ENCODE measurements at regions not wholly inside any gene's neighbourhood (a gene's known extent, or its start where the extent isn't known, plus 50 kb on each side); places are given as distances from the start of the nearest gene placed in this dataset.

GRCh38 chr2:190783513-190784263 lies 96.9 kb upstream of the GLS start:
- DNase-seq (ENCODE audit: low spot score): no peak

- DNase-seq (ENCODE audit: low spot score): no peak
Observed at GRCh38 chr2:190785334-190785733, 95.3 kb upstream of the GLS start.

GRCh38 chr2:190786404-190787166 lies 94.0 kb upstream of the GLS start:
- DNase-seq (ENCODE audit: low spot score): peak; percentile 14

GRCh38 chr2:190787743-190788235 lies 92.8 kb upstream of the GLS start:
- DNase-seq (ENCODE audit: low spot score): no peak

GRCh38 chr2:190789074-190790004 lies 91.3 kb upstream of the GLS start:
- no peak for DNase-seq (ENCODE audit: low spot score)

GRCh38 chr2:190791347-190791975 lies 89.2 kb upstream of the GLS start:
- no peak for DNase-seq (ENCODE audit: low spot score)

GRCh38 chr2:190791976-190792575 lies 88.5 kb upstream of the GLS start:
- no peak for DNase-seq (ENCODE audit: low spot score)

GRCh38 chr2:190792956-190793888 lies 87.4 kb upstream of the GLS start:
- DNase-seq (ENCODE audit: low spot score): no peak

- no peak for DNase-seq (ENCODE audit: low spot score)
Observed at GRCh38 chr2:190794377-190794776, 86.2 kb upstream of the GLS start.

- DNase-seq (ENCODE audit: low spot score): no peak
Observed at GRCh38 chr2:190794790-190795189, 85.8 kb upstream of the GLS start.

GRCh38 chr2:190795686-190796085 lies 84.9 kb upstream of the GLS start:
- no peak for DNase-seq (ENCODE audit: low spot score)

GRCh38 chr2:190799999-190800398 lies 80.6 kb upstream of the GLS start:
- DNase-seq (ENCODE audit: low spot score): no peak

GRCh38 chr2:190800528-190800927 lies 80.1 kb upstream of the GLS start:
- DNase-seq (ENCODE audit: low spot score): no peak

GRCh38 chr2:190802129-190802528 lies 78.5 kb upstream of the GLS start:
- DNase-seq (ENCODE audit: low spot score): no peak

GRCh38 chr2:190802626-190803209 lies 77.9 kb upstream of the GLS start:
- no peak for DNase-seq (ENCODE audit: low spot score)

GRCh38 chr2:190804182-190804795 lies 76.3 kb upstream of the GLS start:
- peak; percentile 54 for DNase-seq (ENCODE audit: low spot score)

GRCh38 chr2:190805126-190805525 lies 75.5 kb upstream of the GLS start:
- no peak for DNase-seq (ENCODE audit: low spot score)

- no peak for DNase-seq (ENCODE audit: low spot score)
Observed at GRCh38 chr2:190805843-190806242, 74.8 kb upstream of the GLS start.

- no peak for DNase-seq (ENCODE audit: low spot score)
Observed at GRCh38 chr2:190807886-190808285, 72.7 kb upstream of the GLS start.

Measured in pons (tissue), 1 donor.